Choroid plexus epithelial cell (primary cell): ENCODE measurements at regions not wholly inside any gene's neighbourhood (a gene's known extent, or its start where the extent isn't known, plus 50 kb on each side); places are given as distances from the start of the nearest gene placed in this dataset.

ENCODE experiments used
- DNase-seq: peaks from one replicate; pipeline ENCODE4 v3.0.0-alpha.2; 2010; ENCODE audit warnings: low read depth
- H3K4me3 ChIP-seq: 2 replicates; pipeline ENCODE4 v1.5.1; 2011; ENCODE audit warnings: low read depth, mild to moderate bottlenecking, control low read depth, low read length, moderate library complexity
- CTCF ChIP-seq: conservative IDR thresholded peaks from 2 replicates; pipeline ENCODE4 v1.5.1; 2011; ENCODE audit warnings: low read depth, mild to moderate bottlenecking, control low read depth, inconsistent platforms, low read length, moderate library complexity

GRCh38 chr9:92242260-92243136 is 51.0 kb downstream of the IARS1 start:
- DNase-seq, result peak; percentile 99

GRCh38 chr9:92236915-92237314 is 56.6 kb downstream of the IARS1 start:
- no peak for DNase-seq
- TF ChIP-seq CTCF, result no peak
- H3K4me3 ChIP-seq, result no peak overlapping the region

More at GRCh38 chr9:92242260-92243136, 51.0 kb downstream of the IARS1 start:
- TF ChIP-seq CTCF, result peak; percentile 80
- no peak overlapping the region for H3K4me3 ChIP-seq

GRCh38 chr9:92236465-92236864 is 57.0 kb downstream of the IARS1 start:
- H3K4me3 ChIP-seq, result no peak overlapping the region
- TF ChIP-seq CTCF, result no peak
- no peak for DNase-seq

GRCh38 chr9:92234514-92234913 is 59.0 kb downstream of the IARS1 start:
- TF ChIP-seq CTCF, result no peak
- DNase-seq, result no peak
- H3K4me3 ChIP-seq, result no peak overlapping the region

GRCh38 chr9:92232190-92232589 is 61.3 kb downstream of the IARS1 start:
- no peak for TF ChIP-seq CTCF
- no peak for DNase-seq
- no peak overlapping the region for H3K4me3 ChIP-seq

GRCh38 chr9:92228628-92229027 is 64.9 kb downstream of the IARS1 start:
- no peak overlapping the region for H3K4me3 ChIP-seq
- TF ChIP-seq CTCF, result no peak
- DNase-seq, result no peak

- no peak for TF ChIP-seq CTCF
- H3K4me3 ChIP-seq, result no peak overlapping the region
- no peak for DNase-seq
Measured at GRCh38 chr9:92224177-92224576, 69.3 kb downstream of the IARS1 start.
